ENCODE measurements at regions not wholly inside any gene's neighbourhood (a gene's known extent, or its start where the extent isn't known, plus 50 kb on each side); places are given as distances from the start of the nearest gene placed in this dataset.

- TF ChIP-seq CTCF (IDR thresholded peaks at IDR 0.05; ENCODE audit: low read depth, low read length, missing input control), result no peak
- TF ChIP-seq HNF4A (conservative IDR thresholded peaks at IDR 0.05), result no peak
- no peak for TF ChIP-seq FOXA1 (IDR thresholded peaks at IDR 0.05)
- TF ChIP-seq HNF4G (IDR thresholded peaks at IDR 0.05), result no peak
These were observed 542.4 kb downstream of the FLRT2 start (continued) for GRCh38 chr14:86072116-86072894.

DNA sequence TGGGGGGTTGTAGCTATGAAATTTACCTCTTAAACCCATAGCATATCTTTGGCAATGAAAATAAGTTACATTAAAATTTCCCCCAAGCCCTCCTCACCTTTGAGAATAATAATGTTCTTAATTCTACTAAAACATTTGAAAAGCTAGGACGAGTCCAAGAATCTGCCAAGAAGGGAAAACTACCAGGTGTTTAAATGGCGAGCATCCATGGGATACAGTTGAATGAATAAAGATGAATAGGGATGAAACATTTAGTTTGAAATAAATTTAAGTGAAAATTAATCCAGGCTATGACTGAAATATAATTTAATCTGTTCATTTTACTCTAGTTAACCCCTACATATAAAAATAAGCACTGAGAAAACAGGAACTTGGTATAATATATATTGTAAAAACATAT lies 536.7 kb downstream of the FLRT2 start:
- no peak for DNase-seq (ENCODE audit: low spot score)
- H3K27me3 ChIP-seq (ENCODE audit: control insufficient read depth in 4 of 4, insufficient read depth in 4 of 4, low read length in 3 of 4), result no peaks in the 10 kb centered on the region
- H3K36me3 ChIP-seq (ENCODE audit: control insufficient read depth in 4 of 4, insufficient read depth in 3 of 4, low read depth in 1 of 4, low read length in 3 of 4), result no peaks in the 10 kb centered on the region
- TF ChIP-seq, protein P1, sequence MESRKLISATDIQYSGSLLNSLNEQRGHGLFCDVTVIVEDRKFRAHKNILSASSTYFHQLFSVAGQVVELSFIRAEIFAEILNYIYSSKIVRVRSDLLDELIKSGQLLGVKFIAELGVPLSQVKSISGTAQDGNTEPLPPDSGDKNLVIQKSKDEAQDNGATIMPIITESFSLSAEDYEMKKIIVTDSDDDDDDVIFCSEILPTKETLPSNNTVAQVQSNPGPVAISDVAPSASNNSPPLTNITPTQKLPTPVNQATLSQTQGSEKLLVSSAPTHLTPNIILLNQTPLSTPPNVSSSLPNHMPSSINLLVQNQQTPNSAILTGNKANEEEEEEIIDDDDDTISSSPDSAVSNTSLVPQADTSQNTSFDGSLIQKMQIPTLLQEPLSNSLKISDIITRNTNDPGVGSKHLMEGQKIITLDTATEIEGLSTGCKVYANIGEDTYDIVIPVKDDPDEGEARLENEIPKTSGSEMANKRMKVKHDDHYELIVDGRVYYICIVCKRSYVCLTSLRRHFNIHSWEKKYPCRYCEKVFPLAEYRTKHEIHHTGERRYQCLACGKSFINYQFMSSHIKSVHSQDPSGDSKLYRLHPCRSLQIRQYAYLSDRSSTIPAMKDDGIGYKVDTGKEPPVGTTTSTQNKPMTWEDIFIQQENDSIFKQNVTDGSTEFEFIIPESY (IDR thresholded peaks at IDR 0.05), result no peak
- no peak for TF ChIP-seq FOXA1 (IDR thresholded peaks at IDR 0.05)
- no peak for TF ChIP-seq RAD21 (IDR thresholded peaks at IDR 0.05)
- no peak for TF ChIP-seq CTCF (IDR thresholded peaks at IDR 0.05; ENCODE audit: low read depth, low read length, missing input control)
- TF ChIP-seq SP1 (IDR thresholded peaks at IDR 0.05), result no peak
- no peak for TF ChIP-seq TAF1 (conservative IDR thresholded peaks at IDR 0.05)
- TF ChIP-seq, protein P2, sequence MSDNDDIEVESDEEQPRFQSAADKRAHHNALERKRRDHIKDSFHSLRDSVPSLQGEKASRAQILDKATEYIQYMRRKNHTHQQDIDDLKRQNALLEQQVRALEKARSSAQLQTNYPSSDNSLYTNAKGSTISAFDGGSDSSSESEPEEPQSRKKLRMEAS (IDR thresholded peaks at IDR 0.05), result no peak
- no peak for TF ChIP-seq NR2F2 (IDR thresholded peaks at IDR 0.05)
- TF ChIP-seq YY1 (IDR thresholded peaks at IDR 0.05), result no peak
- TF ChIP-seq RXRA (IDR thresholded peaks at IDR 0.05), result no peak
- no peak for TF ChIP-seq JUND (IDR thresholded peaks at IDR 0.05)
- TF ChIP-seq EGR1 (IDR thresholded peaks at IDR 0.05; ENCODE audit: low read depth in 2 of 2), result no peak
- no peak for TF ChIP-seq REST (IDR thresholded peaks at IDR 0.05)
- no peak for TF ChIP-seq HNF4A (conservative IDR thresholded peaks at IDR 0.05)
- no peak for TF ChIP-seq HNF4G (IDR thresholded peaks at IDR 0.05)
- TF ChIP-seq GABPA (IDR thresholded peaks at IDR 0.05 in 1 of 2, conservative IDR thresholded peaks at IDR 0.05 in 1 of 2), result no peak
- TF ChIP-seq, protein P3, sequence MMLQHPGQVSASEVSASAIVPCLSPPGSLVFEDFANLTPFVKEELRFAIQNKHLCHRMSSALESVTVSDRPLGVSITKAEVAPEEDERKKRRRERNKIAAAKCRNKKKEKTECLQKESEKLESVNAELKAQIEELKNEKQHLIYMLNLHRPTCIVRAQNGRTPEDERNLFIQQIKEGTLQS (IDR thresholded peaks at IDR 0.05), result no peak
- TF ChIP-seq FOXA2 (IDR thresholded peaks at IDR 0.05), result no peak
- H3K27ac ChIP-seq (ENCODE audit: low read depth in 1 of 2, low read length in 2 of 2), result no peak overlapping the region
- no peak overlapping the region for H3K4me3 ChIP-seq (ENCODE audit: low read depth in 1 of 3, low read length in 3 of 3)
- 77% methylated on average over 2 of the region's 2 CpGs for WGBS
- no peak overlapping the region for H3K9ac ChIP-seq (ENCODE audit: low read depth in 1 of 2, low read length in 2 of 2)
- H3K4me1 ChIP-seq (ENCODE audit: control insufficient read depth in 4 of 4, insufficient read depth in 4 of 4, low read length in 3 of 4), result no peaks in the 10 kb centered on the region
- no peaks in the 10 kb centered on the region for H3K9me3 ChIP-seq (ENCODE audit: control insufficient read depth in 4 of 4, low read length in 3 of 4)
